Panc1 (cell line): ENCODE measurements at regions not wholly inside any gene's neighbourhood (a gene's known extent, or its start where the extent isn't known, plus 50 kb on each side); places are given as distances from the start of the nearest gene placed in this dataset.

Experiments used
- CTCF ChIP-seq: fragments of 450-650 bp; IDR thresholded peaks from 2 replicates; pipeline ENCODE4 v1.5.1; 2017; ENCODE audit warnings: mild to moderate bottlenecking
- POLR2AphosphoS5 ChIP-seq: IDR thresholded peaks from 2 replicates; pipeline ENCODE4 v1.6.1; 2012; ENCODE audit warnings: mild to moderate bottlenecking, low read depth, low read length, moderate library complexity
- REST ChIP-seq, 2 experiments: IDR thresholded peaks; 2 replicates each; pipeline ENCODE4 v1.6.1; 2011 to 2012; ENCODE audit warnings: low read depth in 2 of 2, control low read depth in 1 of 2, low read length in 1 of 2, mild to moderate bottlenecking in 1 of 2, moderate library complexity in 1 of 2; ENCODE audit not compliant: insufficient read depth in 1 of 2
- SIN3A ChIP-seq: IDR thresholded peaks from 2 replicates; pipeline ENCODE4 v1.6.1; 2012; ENCODE audit warnings: low read depth, mild to moderate bottlenecking, low read length, moderate library complexity, borderline replicate concordance; ENCODE audit not compliant: insufficient read depth

- TF ChIP-seq CTCF: no peak
- no peak for TF ChIP-seq REST (IDR thresholded peaks at IDR 0.05; ENCODE audit: insufficient read depth in 1 of 2, low read depth in 2 of 2, low read length in 1 of 2)
- TF ChIP-seq SIN3A: no peak
- TF ChIP-seq POLR2AphosphoS5: no peak
These were observed 174.5 kb downstream of the USP12 start for GRCh38 chr13:26996965-26997752.
